Lower leg skin (tissue), 3 donors: ENCODE measurements at regions not wholly inside any gene's neighbourhood (a gene's known extent, or its start where the extent isn't known, plus 50 kb on each side); places are given as distances from the start of the nearest gene placed in this dataset.

Experiments used
- POLR2A ChIP-seq, 2 donors: fragments of 450-650 bp; IDR thresholded peaks; one replicate each; pipeline ENCODE4 v1.6.1; 2016 to 2017; ENCODE audit warnings: antibody characterized with exemption in 2 of 2, mild to moderate bottlenecking in 1 of 2, moderate library complexity in 1 of 2
- TF ChIP-seq, protein P1 (sequence below), 3 donors: fragments of 450-650 bp; IDR thresholded peaks; one replicate each; pipeline ENCODE4 v1.5.1; 2016; ENCODE audit warnings: antibody characterized with exemption in 3 of 3, mild to moderate bottlenecking in 3 of 3, moderate library complexity in 2 of 3

DNA sequence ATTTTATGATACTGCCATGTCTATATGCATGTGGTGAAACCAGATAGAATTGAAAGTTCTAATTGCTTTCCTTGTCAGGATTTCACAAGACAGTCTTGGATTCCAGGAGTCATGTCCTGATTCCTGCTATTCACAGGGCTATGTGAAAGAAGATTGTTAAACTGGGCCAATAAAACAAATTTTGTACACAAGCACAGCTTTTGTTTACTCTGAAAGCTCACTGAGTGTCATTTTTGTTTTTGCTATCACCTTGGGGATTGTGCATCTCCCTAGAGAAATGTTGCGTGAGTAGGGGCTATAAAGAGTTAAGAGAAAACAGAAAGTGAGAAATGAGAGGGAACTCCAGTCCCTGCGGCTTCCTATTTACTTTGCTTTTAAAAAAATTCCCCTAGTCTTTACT, 627.5 kb downstream of the PKHD1 start:
- no peak for TF ChIP-seq POLR2A (IDR thresholded peaks at IDR 0.05)
- TF ChIP-seq, protein P1, sequence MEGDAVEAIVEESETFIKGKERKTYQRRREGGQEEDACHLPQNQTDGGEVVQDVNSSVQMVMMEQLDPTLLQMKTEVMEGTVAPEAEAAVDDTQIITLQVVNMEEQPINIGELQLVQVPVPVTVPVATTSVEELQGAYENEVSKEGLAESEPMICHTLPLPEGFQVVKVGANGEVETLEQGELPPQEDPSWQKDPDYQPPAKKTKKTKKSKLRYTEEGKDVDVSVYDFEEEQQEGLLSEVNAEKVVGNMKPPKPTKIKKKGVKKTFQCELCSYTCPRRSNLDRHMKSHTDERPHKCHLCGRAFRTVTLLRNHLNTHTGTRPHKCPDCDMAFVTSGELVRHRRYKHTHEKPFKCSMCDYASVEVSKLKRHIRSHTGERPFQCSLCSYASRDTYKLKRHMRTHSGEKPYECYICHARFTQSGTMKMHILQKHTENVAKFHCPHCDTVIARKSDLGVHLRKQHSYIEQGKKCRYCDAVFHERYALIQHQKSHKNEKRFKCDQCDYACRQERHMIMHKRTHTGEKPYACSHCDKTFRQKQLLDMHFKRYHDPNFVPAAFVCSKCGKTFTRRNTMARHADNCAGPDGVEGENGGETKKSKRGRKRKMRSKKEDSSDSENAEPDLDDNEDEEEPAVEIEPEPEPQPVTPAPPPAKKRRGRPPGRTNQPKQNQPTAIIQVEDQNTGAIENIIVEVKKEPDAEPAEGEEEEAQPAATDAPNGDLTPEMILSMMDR (IDR thresholded peaks at IDR 0.05) = no peak
